Neural crest cell (in vitro differentiated cells): ENCODE measurements at regions not wholly inside any gene's neighbourhood (a gene's known extent, or its start where the extent isn't known, plus 50 kb on each side); places are given as distances from the start of the nearest gene placed in this dataset.
"Not testable (repeated sequence)": the region's sequence is repeated elsewhere in the genome, so short reads cannot be mapped to it uniquely, and the experiment has no call there.

Source experiments
- DNase-seq: peaks from one replicate; pipeline ENCODE4 v3.0.0; 2021; ENCODE audit warnings: low read depth, mixed read lengths, low spot score
- H3K27ac Mint-ChIP-seq: one replicate; pipeline ENCODE4 v1.8.0; 2021; ENCODE audit warnings: mild to moderate bottlenecking, mixed read lengths; ENCODE audit not compliant: unreplicated experiment
- H3K27me3 Mint-ChIP-seq: 2 replicates; pipeline ENCODE4 v1.8.0; 2021; ENCODE audit warnings: low read depth, mild to moderate bottlenecking, mixed read lengths
- H3K36me3 Mint-ChIP-seq: 2 replicates; pipeline ENCODE4 v1.8.0; 2021; ENCODE audit warnings: low read depth, mild to moderate bottlenecking, mixed read lengths
- H3K4me1 Mint-ChIP-seq: 2 replicates; pipeline ENCODE4 v1.8.0; 2021; ENCODE audit warnings: mixed read lengths
- H3K4me3 Mint-ChIP-seq: one replicate; pipeline ENCODE4 v1.8.0; 2021; ENCODE audit warnings: mild to moderate bottlenecking, mixed read lengths
- H3K9me3 Mint-ChIP-seq: 2 replicates; pipeline ENCODE4 v1.8.0; 2021; ENCODE audit warnings: mixed read lengths
- CTCF ChIP-seq: fragments of 200-600 bp; sonication (generic); conservative IDR thresholded peaks from 2 replicates; pipeline ENCODE4 v1.5.0; 2021; ENCODE audit warnings: antibody characterized with exemption, mild to moderate bottlenecking

GRCh38 chrX:146658379-146658778 is 151.2 kb upstream of the CXorf51B start:
- H3K4me3 Mint-ChIP-seq, result no peak overlapping the region
- peaks cover 5% of the 10 kb centered on the region for H3K9me3 Mint-ChIP-seq
- H3K4me1 Mint-ChIP-seq, result no peaks in the 10 kb centered on the region
- no peak for DNase-seq
- H3K27ac Mint-ChIP-seq, result no peak overlapping the region
- no peaks in the 10 kb centered on the region for H3K27me3 Mint-ChIP-seq
- peaks cover 7% of the 10 kb centered on the region for H3K36me3 Mint-ChIP-seq
- TF ChIP-seq CTCF, result no peak

- Mint-ChIP-seq H3K27ac (no peak overlapping the region), H3K4me1 (no peaks in the 10 kb centered on the region), H3K9me3 (peaks cover 4% of the 10 kb centered on the region), H3K36me3 (no peaks in the 10 kb centered on the region), H3K4me3 (no peak overlapping the region), H3K27me3 (no peaks in the 10 kb centered on the region)
- peak; percentile 19 for TF ChIP-seq CTCF
- DNase-seq, result no peak
Measured at GRCh38 chrX:146707781-146708180, 101.8 kb upstream of the CXorf51B start.

DNA sequence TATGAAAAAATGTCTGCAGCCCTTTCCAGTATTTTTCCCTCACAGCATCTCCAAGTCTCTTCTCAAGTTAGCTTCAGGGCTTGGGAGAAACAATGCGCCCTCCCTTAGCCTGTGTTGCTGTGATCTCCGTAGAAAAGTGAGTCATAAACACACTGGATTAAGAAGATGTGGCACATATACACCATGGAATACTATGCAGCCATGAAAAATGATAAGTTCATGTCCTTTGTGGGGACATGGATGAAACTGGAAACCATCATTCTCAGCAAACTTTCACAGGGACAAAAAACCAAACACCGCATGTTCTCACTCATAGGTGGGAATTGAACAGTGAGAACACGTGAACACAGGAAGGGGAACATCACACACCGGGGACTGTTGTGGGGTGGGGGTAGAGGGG is 100.7 kb upstream of the CXorf51B start:
- DNase-seq, H3K9me3 Mint-ChIP-seq, H3K36me3 Mint-ChIP-seq, H3K27ac Mint-ChIP-seq, H3K4me1 Mint-ChIP-seq, H3K27me3 Mint-ChIP-seq, H3K4me3 Mint-ChIP-seq: not testable (repeated sequence)

- Mint-ChIP-seq H3K4me1 (no peaks in the 10 kb centered on the region), H3K27ac (no peak overlapping the region), H3K36me3 (no peaks in the 10 kb centered on the region), H3K4me3 (no peak overlapping the region), H3K27me3 (no peaks in the 10 kb centered on the region), H3K9me3 (peaks cover 7% of the 10 kb centered on the region)
- no peak for DNase-seq
- no peak for TF ChIP-seq CTCF
Measured at GRCh38 chrX:146754268-146754667, 55.3 kb upstream of the CXorf51B start.

GRCh38 chrX:146755214-146755613 is 54.4 kb upstream of the CXorf51B start:
- DNase-seq, result no peak
- peaks cover 7% of the 10 kb centered on the region for H3K9me3 Mint-ChIP-seq
- H3K4me1 Mint-ChIP-seq, result no peaks in the 10 kb centered on the region
- H3K4me3 Mint-ChIP-seq, result no peak overlapping the region
- no peaks in the 10 kb centered on the region for H3K36me3 Mint-ChIP-seq
- no peak overlapping the region for H3K27ac Mint-ChIP-seq
- TF ChIP-seq CTCF, result no peak
- no peaks in the 10 kb centered on the region for H3K27me3 Mint-ChIP-seq
